H1 (cell line): ENCODE measurements at regions not wholly inside any gene's neighbourhood (a gene's known extent, or its start where the extent isn't known, plus 50 kb on each side); places are given as distances from the start of the nearest gene placed in this dataset.

Experiments used
- CTCF ChIP-seq, 3 experiments: IDR thresholded peaks; 1 replicate in 2 of 3; 2 replicates in 1 of 3; pipeline versions ENCODE4 v1.5.1 to v1.6.1; 2011; ENCODE audit warnings: low read length in 3 of 3, mild to moderate bottlenecking in 3 of 3, inconsistent platforms in 2 of 3, low read depth in 1 of 3, moderate library complexity in 1 of 3; ENCODE audit not compliant: insufficient read depth in 1 of 3; ENCODE audit errors: control extremely low read depth in 1 of 3
- PHF8 ChIP-seq: fragments of 200-600 bp; sonication (generic); conservative IDR thresholded peaks from 2 replicates; pipeline ENCODE4 v1.7.1; 2012; ENCODE audit warnings: low read depth, mild to moderate bottlenecking, inconsistent platforms, low read length, moderate library complexity
- POLR2A ChIP-seq, 2 experiments: IDR thresholded peaks; 1 replicate in 1 of 2; 2 replicates in 1 of 2; pipeline ENCODE4 v1.6.1; 2011; ENCODE audit warnings: low read depth in 2 of 2, low read length in 2 of 2, mild to moderate bottlenecking in 2 of 2; ENCODE audit errors: control extremely low read depth in 1 of 2
- RNF2 ChIP-seq: fragments of 200-900, 300-1000 bp; sonication (generic); IDR thresholded peaks from 2 replicates; pipeline ENCODE4 v1.7.1; 2016; ENCODE audit warnings: borderline replicate concordance, low read depth, mild to moderate bottlenecking, antibody characterized with exemption, low read length; ENCODE audit not compliant: poor library complexity, severe bottlenecking; ENCODE audit errors: missing control alignments
- TF ChIP-seq, protein P1 (sequence below): IDR thresholded peaks from 2 replicates; pipeline ENCODE4 v1.6.1; 2012; ENCODE audit warnings: inconsistent platforms

GRCh38 chr14:41201696-41202095 is 405.0 kb upstream of the LRFN5 start:
- TF ChIP-seq CTCF (IDR thresholded peaks at IDR 0.05; ENCODE audit: control extremely low read depth in 1 of 3, insufficient read depth in 1 of 3, low read depth in 1 of 3, low read length in 3 of 3): no peak
- TF ChIP-seq PHF8: no peak
- TF ChIP-seq RNF2: no peak
- TF ChIP-seq POLR2A (IDR thresholded peaks at IDR 0.05; ENCODE audit: control extremely low read depth in 1 of 2, low read depth in 2 of 2, low read length in 2 of 2): no peak
- TF ChIP-seq, protein P1, sequence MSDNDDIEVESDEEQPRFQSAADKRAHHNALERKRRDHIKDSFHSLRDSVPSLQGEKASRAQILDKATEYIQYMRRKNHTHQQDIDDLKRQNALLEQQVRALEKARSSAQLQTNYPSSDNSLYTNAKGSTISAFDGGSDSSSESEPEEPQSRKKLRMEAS: no peak
